HG03097 (cell line): ENCODE measurements at regions not wholly inside any gene's neighbourhood (a gene's known extent, or its start where the extent isn't known, plus 50 kb on each side); places are given as distances from the start of the nearest gene placed in this dataset.
"Not testable (repeated sequence)": the region's sequence is repeated elsewhere in the genome, so short reads cannot be mapped to it uniquely, and the experiment has no call there.

ENCODE experiments used
- ATAC-seq: cut with Tn5 transposase; IDR thresholded peaks from one replicate; pipeline ENCODE4 v1.9.1; 2021; ENCODE audit not compliant: unreplicated experiment, low FRiP score

- ATAC-seq: no peak
Observed at GRCh38 chr6:27551607-27552006, 78.7 kb upstream of the ZNF184 start.

- ATAC-seq: no peak
Observed at GRCh38 chr6:27550692-27551091, 77.8 kb upstream of the ZNF184 start.

GRCh38 chr6:27549241-27549598, 76.3 kb upstream of the ZNF184 start:
- ATAC-seq: not testable (repeated sequence)

GRCh38 chr6:27547157-27548075, 74.5 kb upstream of the ZNF184 start:
- no peak for ATAC-seq

GRCh38 chr6:27546522-27546921, 73.6 kb upstream of the ZNF184 start:
- no peak for ATAC-seq

GRCh38 chr6:27545271-27546046, 72.6 kb upstream of the ZNF184 start:
- ATAC-seq: peak; percentile 50

GRCh38 chr6:27544612-27545260, 71.8 kb upstream of the ZNF184 start:
- ATAC-seq: no peak

- not testable (repeated sequence) for ATAC-seq
Observed at GRCh38 chr6:27544135-27544534, 71.2 kb upstream of the ZNF184 start.

GRCh38 chr6:27542485-27542884, 69.6 kb upstream of the ZNF184 start:
- no peak for ATAC-seq

GRCh38 chr6:27541933-27542297, 69.0 kb upstream of the ZNF184 start:
- ATAC-seq: no peak

- ATAC-seq: no peak
Observed at GRCh38 chr6:27541212-27541932, 68.5 kb upstream of the ZNF184 start.

- no peak for ATAC-seq
Observed at GRCh38 chr6:27539551-27539950, 66.6 kb upstream of the ZNF184 start.

- no peak for ATAC-seq
Observed at GRCh38 chr6:27532820-27533538, 60.1 kb upstream of the ZNF184 start.

- no peak for ATAC-seq
Observed at GRCh38 chr6:27531772-27532459, 59.0 kb upstream of the ZNF184 start.

GRCh38 chr6:27529796-27530195, 56.9 kb upstream of the ZNF184 start:
- ATAC-seq: not testable (repeated sequence)

GRCh38 chr6:27528714-27529113, 55.8 kb upstream of the ZNF184 start:
- ATAC-seq: no peak
